ENCODE measurements at regions not wholly inside any gene's neighbourhood (a gene's known extent, or its start where the extent isn't known, plus 50 kb on each side); places are given as distances from the start of the nearest gene placed in this dataset.

GRCh38 chr2:121153516-121153915 lies 131.5 kb downstream of the TFCP2L1 start:
- TF ChIP-seq, protein P1, sequence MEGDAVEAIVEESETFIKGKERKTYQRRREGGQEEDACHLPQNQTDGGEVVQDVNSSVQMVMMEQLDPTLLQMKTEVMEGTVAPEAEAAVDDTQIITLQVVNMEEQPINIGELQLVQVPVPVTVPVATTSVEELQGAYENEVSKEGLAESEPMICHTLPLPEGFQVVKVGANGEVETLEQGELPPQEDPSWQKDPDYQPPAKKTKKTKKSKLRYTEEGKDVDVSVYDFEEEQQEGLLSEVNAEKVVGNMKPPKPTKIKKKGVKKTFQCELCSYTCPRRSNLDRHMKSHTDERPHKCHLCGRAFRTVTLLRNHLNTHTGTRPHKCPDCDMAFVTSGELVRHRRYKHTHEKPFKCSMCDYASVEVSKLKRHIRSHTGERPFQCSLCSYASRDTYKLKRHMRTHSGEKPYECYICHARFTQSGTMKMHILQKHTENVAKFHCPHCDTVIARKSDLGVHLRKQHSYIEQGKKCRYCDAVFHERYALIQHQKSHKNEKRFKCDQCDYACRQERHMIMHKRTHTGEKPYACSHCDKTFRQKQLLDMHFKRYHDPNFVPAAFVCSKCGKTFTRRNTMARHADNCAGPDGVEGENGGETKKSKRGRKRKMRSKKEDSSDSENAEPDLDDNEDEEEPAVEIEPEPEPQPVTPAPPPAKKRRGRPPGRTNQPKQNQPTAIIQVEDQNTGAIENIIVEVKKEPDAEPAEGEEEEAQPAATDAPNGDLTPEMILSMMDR (IDR thresholded peaks at IDR 0.05) = no peak
- no peak for TF ChIP-seq POLR2A (IDR thresholded peaks at IDR 0.05)
